Type B pancreatic cell (in vitro differentiated cells): ENCODE measurements at regions not wholly inside any gene's neighbourhood (a gene's known extent, or its start where the extent isn't known, plus 50 kb on each side); places are given as distances from the start of the nearest gene placed in this dataset.

Experiments used
- DNase-seq: peaks from one replicate; pipeline ENCODE4 v3.0.0; 2021; ENCODE audit warnings: mixed read lengths; ENCODE audit not compliant: unreplicated experiment; ENCODE audit errors: extremely low spot score
- H3K27ac Mint-ChIP-seq: 2 replicates; pipeline ENCODE4 v1.8.0; 2021; ENCODE audit warnings: mild to moderate bottlenecking, mixed read lengths
- H3K27me3 Mint-ChIP-seq: 2 replicates; pipeline ENCODE4 v1.8.0; 2021; ENCODE audit warnings: mixed read lengths
- H3K36me3 Mint-ChIP-seq: 2 replicates; pipeline ENCODE4 v1.8.0; 2021; ENCODE audit warnings: mixed read lengths
- H3K4me1 Mint-ChIP-seq: one replicate; pipeline ENCODE4 v1.8.0; 2021; ENCODE audit warnings: mixed read lengths; ENCODE audit not compliant: unreplicated experiment
- H3K4me3 Mint-ChIP-seq: 2 replicates; pipeline ENCODE4 v1.8.0; 2021; ENCODE audit warnings: mild to moderate bottlenecking, mixed read lengths
- H3K9me3 Mint-ChIP-seq: 2 replicates; pipeline ENCODE4 v1.8.0; 2021; ENCODE audit warnings: mixed read lengths
- CTCF ChIP-seq: fragments of 200-600 bp; sonication (generic); conservative IDR thresholded peaks from 2 replicates; pipeline ENCODE4 v1.5.0; 2021; ENCODE audit warnings: antibody characterized with exemption, mild to moderate bottlenecking

DNA sequence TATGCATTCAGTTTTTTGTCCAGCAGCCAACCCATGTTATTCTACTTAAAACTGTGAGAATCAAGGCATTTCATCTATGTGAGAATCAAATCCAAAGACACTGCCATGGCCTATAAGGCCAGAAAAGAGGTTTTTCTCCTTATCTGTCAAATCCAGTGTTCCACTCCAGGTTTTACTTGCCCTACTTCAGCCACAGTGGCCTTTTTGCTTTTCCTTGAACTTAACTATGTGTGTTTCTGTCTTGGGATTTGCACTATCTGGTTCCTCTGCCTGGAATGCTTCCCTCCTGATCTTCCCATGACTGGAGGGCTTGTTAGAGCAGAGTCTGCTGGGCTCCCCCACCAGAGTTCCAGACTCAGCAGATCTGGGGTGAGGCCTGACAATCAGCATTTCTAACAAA lies 113.1 kb upstream of the DOK5 start:
- no peak for DNase-seq
- H3K27me3 Mint-ChIP-seq: peaks cover 25% of the 10 kb centered on the region
- TF ChIP-seq CTCF: no peak
- peaks cover 5% of the 10 kb centered on the region for H3K4me1 Mint-ChIP-seq
- no peak overlapping the region for H3K27ac Mint-ChIP-seq
- H3K9me3 Mint-ChIP-seq: no peaks in the 10 kb centered on the region
- H3K36me3 Mint-ChIP-seq: no peaks in the 10 kb centered on the region
- H3K4me3 Mint-ChIP-seq: no peak overlapping the region

- TF ChIP-seq CTCF: no peak
- H3K27ac Mint-ChIP-seq: no peak overlapping the region
- no peak overlapping the region for H3K4me3 Mint-ChIP-seq
Observed at GRCh38 chr20:54364365-54364764, 111.0 kb upstream of the DOK5 start.

GRCh38 chr20:54364919-54365318 lies 110.5 kb upstream of the DOK5 start:
- DNase-seq: no peak
- Mint-ChIP-seq H3K9me3 (no peaks in the 10 kb centered on the region), H3K27me3 (peaks cover 12% of the 10 kb centered on the region), H3K4me1 (peaks cover 5% of the 10 kb centered on the region), H3K27ac (no peak overlapping the region), H3K36me3 (no peaks in the 10 kb centered on the region), H3K4me3 (no peak overlapping the region)
- no peak for TF ChIP-seq CTCF

More at GRCh38 chr20:54364365-54364764, 111.0 kb upstream of the DOK5 start:
- no peaks in the 10 kb centered on the region for H3K36me3 Mint-ChIP-seq
- H3K4me1 Mint-ChIP-seq: peaks cover 5% of the 10 kb centered on the region
- no peak for DNase-seq
- H3K9me3 Mint-ChIP-seq: no peaks in the 10 kb centered on the region
- H3K27me3 Mint-ChIP-seq: peaks cover 14% of the 10 kb centered on the region

DNA sequence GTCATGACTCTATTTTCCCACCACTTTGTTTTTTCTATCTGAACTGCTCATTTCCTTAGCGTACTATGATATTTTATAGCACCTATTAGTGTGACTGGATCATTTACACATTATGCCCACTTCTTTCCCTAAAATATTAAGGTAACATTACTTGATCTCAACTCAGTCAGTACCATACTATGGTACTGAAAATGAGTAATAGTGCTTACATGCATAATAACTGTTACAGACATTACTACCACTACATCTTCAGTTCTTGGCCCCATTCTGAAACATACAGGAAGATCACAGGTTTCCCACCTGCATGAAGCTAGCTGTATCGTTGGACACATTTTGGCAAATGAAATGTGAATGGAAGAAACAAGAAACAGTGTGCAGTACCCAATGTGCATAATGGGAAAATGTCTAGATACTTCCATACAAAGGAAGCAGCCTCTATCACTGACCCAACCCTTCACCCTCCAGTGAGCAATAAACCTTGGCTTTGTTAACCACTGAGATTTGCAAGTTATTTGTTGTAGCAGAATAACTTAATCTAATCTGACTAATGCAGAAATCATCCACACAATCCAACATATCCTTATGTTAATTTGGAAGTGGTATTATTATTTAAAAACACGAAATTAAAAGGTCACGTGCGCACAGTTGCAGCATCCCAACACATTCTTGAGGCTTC lies 108.6 kb upstream of the DOK5 start:
- Mint-ChIP-seq H3K27ac (no peak overlapping the region), H3K36me3 (no peaks in the 10 kb centered on the region)

GRCh38 chr20:54368570-54368969 lies 106.8 kb upstream of the DOK5 start:
- H3K36me3 Mint-ChIP-seq: no peaks in the 10 kb centered on the region
- H3K27me3 Mint-ChIP-seq: peaks cover 12% of the 10 kb centered on the region
- DNase-seq: no peak
- TF ChIP-seq CTCF: no peak
- no peak overlapping the region for H3K27ac Mint-ChIP-seq
- H3K9me3 Mint-ChIP-seq: no peaks in the 10 kb centered on the region
- H3K4me3 Mint-ChIP-seq: no peak overlapping the region
- H3K4me1 Mint-ChIP-seq: peaks cover 5% of the 10 kb centered on the region

More for the DNA sequence above, 108.6 kb upstream of the DOK5 start:
- no peak for DNase-seq
- Mint-ChIP-seq H3K27me3 (peaks cover 12% of the 10 kb centered on the region), H3K4me1 (peaks cover 5% of the 10 kb centered on the region), H3K4me3 (no peak overlapping the region), H3K9me3 (no peaks in the 10 kb centered on the region)
- TF ChIP-seq CTCF: no peak
